CD4-positive, alpha-beta T cell treated with Interleukin-17A for 1 hour (primary cell): ENCODE measurements at regions not wholly inside any gene's neighbourhood (a gene's known extent, or its start where the extent isn't known, plus 50 kb on each side); places are given as distances from the start of the nearest gene placed in this dataset.

Source experiments
- DNase-seq: peaks from one replicate; pipeline ENCODE4 v3.0.0-alpha.2; 2020

GRCh38 chr18:45548614-45549013 lies 66.7 kb upstream of the SLC14A2 start:
- DNase-seq = no peak

- DNase-seq = no peak
Measured at GRCh38 chr18:45549290-45549689, 66.0 kb upstream of the SLC14A2 start.

DNA sequence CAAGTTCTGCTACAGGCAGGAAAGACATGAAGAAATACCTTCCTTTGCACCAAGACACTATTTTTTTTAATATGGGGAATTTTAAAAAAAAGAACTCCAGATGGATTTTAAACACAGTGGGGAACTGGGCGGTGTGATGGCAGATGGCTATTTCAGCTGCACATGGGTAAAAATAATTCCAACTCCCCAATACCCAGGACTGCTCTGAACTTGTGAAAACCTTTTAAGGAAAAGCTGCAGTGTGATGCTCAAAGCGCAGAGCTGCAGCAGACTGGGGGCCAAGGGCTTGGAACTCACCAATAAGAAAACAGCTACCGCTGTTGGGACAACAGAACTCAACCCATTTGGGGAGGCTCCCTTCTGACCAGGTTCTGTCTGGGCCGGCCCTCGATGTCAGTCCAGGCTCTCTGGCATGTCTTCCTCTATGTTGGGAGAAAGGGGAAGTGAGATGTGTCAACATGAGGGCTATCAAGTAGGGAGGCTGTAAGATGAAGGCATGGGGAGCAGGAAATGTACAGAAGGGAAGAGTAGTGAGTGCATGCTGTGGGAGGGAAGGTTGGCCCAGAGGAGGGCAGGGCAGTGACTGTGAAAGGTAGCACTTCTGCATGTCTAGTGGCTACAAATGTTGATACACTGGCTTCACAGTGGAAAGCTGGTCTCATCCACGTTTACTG lies 64.0 kb upstream of the SLC14A2 start:
- DNase-seq = no peak

DNA sequence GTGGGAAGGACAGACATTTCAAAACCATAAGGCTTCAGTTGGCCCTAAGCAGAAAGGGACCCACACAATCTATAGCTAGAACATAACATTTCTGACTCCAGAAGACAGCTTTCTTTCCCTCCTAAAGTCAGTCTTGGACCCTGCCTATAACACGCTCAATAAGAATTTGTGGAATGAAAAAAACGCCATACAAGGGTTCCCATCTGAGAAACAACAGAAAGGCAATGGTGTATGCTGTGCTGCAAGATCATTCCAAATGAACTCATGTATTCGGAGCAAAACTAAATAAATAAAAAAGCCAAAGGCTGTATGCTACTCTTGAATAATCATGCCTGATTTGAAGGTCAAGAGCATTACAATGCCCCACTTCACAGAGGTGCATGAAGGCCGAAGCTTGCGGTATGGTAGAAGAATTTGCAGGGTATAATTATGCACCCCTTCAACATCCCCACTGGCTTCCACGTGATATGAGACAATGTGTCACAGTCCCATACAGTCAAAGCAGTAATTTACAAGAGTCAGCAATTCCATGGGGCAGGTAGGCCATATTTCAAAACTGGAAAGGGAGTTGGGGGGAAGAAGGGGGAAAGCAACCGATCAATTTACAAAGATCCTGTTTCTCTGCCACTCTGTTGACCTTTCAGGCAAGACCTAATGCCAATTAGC lies 61.4 kb upstream of the SLC14A2 start:
- DNase-seq = no peak

DNA sequence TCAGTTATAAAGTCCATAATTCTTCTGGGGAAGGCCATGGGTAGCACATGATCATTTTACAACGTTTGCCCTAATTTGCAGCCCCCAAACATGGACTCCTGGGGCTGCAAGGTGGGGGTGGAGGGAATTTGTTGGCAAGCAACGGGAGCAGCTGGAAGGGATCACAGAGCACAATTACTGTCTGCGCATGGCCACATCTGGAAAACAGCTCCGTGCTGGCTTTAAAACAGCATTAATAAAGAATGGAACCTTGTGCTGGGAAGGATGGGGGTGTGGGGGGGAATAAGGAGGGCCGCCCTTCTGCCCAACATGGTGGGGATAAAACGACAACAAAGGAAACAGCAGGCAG lies 60.9 kb upstream of the SLC14A2 start:
- no peak for DNase-seq

DNA sequence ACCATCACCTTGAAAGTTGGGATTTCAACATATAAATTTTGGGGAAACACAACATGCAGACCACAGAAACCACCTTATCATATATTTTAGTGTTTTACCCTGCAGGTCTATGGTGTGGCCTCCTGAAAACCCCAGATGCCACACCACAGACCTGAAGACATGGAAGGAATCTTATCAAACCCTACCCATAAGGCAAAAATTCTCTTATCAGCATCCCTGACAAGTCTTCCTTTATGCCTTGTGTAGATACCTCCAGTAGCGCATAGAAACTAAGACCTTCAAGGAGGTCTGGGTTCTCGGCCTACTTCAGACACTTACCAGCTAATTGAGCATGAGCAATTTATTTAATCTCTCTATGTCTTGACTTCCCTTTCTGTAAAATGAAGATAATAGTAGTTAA lies 59.1 kb upstream of the SLC14A2 start:
- DNase-seq = no peak

DNA sequence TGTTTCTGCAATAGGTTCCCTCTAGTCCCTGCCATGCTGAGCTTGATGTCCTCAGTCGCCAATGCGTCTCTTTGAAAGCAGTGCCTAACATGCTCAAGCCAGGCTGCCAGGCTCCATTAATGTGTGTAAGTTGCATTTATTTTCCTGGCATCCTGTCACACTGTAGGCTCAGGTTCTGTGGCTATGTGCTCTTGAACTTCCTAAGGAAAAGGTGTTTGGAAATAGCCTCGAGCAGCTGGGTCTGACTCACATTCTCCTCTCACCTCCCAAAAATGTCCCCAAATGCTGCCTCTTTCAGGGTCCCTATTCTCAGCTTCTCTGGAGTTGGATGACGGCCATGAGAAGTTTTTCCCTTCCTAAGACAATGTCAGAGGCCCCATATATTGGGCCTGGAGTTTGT lies 58.0 kb upstream of the SLC14A2 start:
- DNase-seq = no peak

DNA sequence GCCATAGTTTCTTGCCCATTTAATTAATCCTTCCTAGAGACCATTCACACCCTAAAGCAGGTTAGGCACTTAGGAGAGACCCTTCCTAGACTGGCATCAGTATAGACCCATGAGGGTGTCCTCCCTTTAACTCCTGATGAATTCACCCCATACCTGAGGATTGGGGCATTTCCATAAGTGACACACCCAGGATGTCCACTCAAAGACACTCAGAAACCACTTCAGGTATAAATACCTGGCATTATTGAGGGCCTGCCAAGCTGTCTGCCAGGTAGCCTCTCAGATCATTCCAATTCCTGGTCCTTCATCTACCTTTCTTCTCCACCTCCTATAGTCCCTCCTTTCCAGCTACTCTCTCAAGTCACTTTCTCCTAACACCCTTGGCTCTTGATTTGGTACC lies 57.5 kb upstream of the SLC14A2 start:
- no peak for DNase-seq

DNA sequence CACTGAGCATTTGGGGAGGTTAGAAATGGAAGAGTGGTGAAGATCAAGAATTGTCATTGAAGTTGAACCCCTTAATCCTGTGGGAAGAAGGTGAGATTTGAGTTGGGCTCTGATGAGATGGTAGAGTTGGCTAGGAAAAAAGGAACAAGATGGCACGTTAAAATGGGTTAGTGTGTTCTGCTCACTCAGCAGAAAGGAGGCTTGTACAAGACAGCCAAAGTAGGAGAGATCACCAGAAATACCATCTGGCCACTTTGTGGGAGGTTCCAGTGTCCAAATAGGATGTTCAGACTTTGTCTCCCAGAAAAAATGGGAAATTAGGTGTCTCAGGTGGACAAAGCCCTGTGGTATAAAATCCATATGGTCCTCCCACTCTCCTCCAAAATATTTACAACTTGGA lies 56.0 kb upstream of the SLC14A2 start:
- DNase-seq = no peak

DNA sequence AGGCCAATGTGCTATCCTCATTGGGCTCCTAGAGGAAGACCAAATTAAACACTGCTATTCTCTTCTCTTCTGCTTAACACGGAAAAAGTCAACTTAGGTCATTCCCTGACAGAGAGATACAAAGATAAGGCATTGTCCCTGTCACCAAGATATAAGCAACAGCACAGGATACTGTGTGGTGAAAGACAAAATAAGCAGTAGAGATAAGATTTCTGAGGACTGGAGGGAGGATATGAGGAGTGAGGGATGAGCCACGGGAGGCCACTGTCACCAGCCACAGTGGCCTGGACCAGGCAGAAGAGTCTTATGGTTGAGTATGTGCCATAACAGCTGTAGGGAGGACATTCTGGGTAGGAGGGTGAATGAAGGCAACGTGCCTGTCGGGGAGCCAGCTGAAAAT lies 54.4 kb upstream of the SLC14A2 start:
- no peak for DNase-seq

DNA sequence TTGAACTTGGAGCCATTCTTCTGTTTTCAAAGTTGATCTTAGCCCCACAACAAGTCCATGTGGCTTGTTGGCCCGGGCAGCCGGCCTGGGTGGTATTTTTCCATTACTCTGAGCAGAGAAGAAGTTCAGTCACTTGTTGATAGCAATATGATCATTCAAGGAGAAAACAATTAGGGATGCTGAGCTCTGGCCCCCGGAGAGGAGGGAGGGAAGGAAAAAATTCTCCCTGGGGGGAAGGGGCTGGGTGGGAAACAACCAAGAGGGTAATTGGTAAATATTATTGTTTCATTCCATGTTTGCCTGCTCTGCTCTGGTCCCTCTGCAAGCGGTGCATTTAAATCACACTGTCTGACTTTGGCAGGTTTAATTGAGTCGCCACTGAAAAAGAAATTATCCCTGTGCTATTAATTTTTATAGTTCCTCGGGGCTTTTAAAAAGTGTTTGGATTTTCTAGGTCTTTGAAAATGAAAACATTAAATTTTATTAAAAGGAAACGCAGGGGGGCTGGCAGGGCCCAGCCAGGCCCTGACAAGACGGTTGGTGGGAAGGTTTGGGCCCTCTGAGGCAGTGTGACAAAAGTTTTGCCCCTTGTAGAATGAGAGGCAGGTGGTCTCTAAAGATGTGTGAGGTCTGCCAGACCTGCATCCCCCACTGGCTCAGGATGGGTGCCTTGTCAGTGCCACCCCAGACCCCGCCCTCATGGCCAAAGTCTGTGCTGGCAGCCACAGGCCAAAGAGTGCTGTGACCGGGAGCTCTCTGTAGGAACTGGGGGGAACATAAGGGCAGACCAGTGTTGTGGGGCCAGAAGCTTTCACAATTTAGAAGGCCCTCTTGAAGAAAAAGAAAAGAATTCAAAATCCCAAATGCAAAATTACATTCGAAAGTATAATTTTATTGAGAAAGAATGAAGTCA lies 52.5 kb upstream of the SLC14A2 start:
- DNase-seq = no peak

DNA sequence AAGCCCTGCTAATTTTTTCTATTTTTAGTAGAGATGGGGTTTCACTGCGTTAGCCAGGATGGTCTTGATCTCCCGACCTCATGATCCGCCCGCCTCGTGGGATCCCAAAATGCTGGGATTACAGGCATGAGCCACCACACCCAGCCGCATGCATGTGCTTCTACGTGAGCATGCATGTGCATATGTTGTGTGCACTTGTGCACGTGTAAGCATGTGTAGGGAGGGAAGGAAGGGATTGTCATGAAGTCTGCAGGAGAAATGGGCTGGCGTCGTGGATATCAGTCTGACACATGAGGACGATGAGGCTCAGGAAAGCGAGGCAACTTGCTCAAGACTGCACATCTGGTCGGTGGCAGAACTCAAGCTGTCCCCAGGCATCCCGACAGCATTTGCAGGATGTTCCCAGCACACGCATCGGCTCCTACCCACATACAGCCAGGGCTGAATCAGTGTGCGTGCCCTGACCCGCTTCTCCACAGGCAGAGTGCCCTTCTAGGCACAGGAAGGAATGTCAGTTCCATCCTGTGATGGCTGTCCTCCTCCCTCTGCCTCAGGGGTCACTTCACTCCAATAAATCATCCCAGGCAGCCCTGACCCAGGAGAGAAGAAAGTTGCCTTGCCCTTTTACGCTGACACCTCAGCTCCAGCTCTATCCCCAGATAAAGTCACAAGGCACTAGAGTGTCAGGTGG lies 49.9 kb upstream of the SLC14A2 start:
- no peak for DNase-seq
